ENCODE measurements at regions not wholly inside any gene's neighbourhood (a gene's known extent, or its start where the extent isn't known, plus 50 kb on each side); places are given as distances from the start of the nearest gene placed in this dataset.

GRCh38 chr11:69554849-69555248 lies 73.4 kb downstream of the LINC01488 start:
- TF ChIP-seq POLR2A (IDR thresholded peaks at IDR 0.05; ENCODE audit: low read depth, low read length): no peak
- TF ChIP-seq, protein P1, sequence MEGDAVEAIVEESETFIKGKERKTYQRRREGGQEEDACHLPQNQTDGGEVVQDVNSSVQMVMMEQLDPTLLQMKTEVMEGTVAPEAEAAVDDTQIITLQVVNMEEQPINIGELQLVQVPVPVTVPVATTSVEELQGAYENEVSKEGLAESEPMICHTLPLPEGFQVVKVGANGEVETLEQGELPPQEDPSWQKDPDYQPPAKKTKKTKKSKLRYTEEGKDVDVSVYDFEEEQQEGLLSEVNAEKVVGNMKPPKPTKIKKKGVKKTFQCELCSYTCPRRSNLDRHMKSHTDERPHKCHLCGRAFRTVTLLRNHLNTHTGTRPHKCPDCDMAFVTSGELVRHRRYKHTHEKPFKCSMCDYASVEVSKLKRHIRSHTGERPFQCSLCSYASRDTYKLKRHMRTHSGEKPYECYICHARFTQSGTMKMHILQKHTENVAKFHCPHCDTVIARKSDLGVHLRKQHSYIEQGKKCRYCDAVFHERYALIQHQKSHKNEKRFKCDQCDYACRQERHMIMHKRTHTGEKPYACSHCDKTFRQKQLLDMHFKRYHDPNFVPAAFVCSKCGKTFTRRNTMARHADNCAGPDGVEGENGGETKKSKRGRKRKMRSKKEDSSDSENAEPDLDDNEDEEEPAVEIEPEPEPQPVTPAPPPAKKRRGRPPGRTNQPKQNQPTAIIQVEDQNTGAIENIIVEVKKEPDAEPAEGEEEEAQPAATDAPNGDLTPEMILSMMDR (conservative IDR thresholded peaks at IDR 0.05; ENCODE audit: low read depth, low read length): no peak

All from IMR-90 (cell line).